Posterior cingulate gyrus (tissue), 11 donors: ENCODE measurements at regions not wholly inside any gene's neighbourhood (a gene's known extent, or its start where the extent isn't known, plus 50 kb on each side); places are given as distances from the start of the nearest gene placed in this dataset.
A peak's percentile ranks its signal among the peaks of the same experiment; 100 is the strongest.
"Not testable (repeated sequence)": the region's sequence is repeated elsewhere in the genome, so short reads cannot be mapped to it uniquely, and the experiment has no call there.

Experiments
- DNase-seq, 10 donors: peaks; one replicate each; pipeline versions ENCODE4 v3.0.0 to v3.0.0-alpha.2; 2020 to 2021; ENCODE audit warnings: mixed read lengths in 3 of 10
- intact Hi-C: fragments of 100-400 bp; cut with DNase I; formaldehyde crosslinking; loops from one replicate; pipeline ENCODE4 v1.15.1; 2023

DNA sequence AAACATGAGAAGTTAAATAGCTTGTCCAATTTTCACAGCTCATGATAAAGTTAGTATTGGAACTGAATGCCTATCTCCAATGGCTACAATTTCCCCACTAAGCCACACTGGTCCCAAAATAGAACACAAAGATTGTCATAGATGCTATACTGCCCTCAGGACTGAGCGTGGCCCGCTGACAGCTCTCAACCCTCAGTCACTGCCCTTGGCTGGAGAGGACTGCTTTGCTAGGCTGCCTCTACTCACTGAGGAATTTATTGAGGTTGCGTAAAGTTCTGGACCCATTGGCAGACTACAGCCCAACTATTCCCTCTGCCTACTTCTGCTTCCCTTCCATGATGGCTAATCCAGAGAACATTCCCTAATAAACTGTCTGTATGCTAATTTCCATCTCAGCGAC, 165.5 kb upstream of the BET1 start:
- intact Hi-C loops = no loop called here
- no peak for DNase-seq

DNA sequence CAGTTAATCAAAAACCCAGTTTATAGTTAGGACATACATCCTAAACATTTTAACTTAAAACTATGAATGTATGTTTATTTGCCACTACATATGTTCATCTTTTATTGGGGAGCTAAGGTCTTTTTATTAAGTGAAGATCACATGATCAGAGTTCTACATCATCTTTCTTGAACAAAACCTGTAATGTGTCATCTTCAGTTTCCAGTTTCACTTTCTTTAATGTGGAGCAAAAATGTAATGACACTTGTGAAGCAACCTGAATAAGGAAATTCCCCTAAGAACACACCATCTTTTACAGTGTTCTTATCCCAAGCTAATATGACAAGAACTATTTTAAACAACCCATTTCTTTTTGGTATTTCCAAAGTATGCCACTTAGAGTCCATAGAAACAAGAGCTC, 166.7 kb upstream of the BET1 start:
- DNase-seq = no peak
- intact Hi-C loops = no loop called here

DNA sequence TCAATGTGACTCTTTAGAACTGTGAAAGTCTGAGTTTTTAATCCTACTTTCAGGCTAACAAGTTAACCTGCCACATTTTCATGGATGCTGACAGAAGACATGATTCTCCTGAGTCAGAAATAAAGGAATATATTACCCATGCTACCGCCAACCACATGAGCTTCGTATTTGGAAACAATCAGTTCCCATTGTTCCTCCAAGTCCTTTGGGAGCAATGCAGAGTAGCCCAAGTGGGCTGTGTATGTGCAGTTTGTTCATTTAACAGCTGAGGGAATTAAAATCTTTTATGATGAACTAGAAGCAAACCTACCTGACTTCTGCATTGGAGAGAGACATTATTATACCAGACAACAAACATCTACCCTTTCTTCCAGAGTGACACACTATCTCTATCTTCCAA, 169.3 kb upstream of the BET1 start:
- intact Hi-C loops = no loop called here
- DNase-seq = no peak

DNA sequence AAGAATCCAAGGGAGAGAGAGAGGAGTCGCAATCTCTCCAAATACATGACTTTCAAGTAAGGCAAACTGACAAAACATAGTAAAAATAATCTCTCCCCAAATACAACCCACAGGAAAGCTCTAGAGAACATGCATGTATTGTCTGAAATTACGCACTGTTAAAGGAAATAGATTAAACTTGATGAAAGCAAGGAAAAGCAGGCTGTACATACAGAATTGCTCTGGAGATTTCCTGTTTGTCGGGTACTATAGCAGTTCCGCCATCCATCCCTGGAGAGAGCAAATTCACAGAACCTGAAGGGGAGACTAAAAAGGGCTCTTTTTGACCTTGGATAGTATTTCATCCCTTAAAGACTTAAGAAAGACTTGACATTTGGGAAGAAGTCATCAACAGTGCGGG, 170.2 kb upstream of the BET1 start:
- no peak for DNase-seq
- intact Hi-C loops = no loop called here

DNA sequence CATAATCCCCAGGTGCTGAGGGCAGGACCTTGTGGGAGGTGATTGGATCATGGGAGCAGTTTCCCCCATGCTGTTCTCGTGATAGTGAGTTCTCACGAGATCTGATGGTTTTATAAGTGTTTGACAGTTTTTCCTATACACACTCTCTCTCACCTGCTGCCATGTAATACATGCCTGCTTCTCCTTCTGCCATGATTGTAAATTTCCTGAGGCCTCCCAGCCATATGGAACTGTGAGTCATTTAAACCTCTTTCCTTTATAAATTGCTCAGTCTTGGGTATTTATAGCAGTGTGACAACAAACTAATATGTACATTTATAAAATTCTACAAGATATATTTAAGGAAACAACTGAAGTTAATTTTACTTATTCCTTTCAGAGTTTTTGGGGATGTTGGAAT, 170.8 kb upstream of the BET1 start:
- DNase-seq = no peak
- intact Hi-C loops = no loop called here

DNA sequence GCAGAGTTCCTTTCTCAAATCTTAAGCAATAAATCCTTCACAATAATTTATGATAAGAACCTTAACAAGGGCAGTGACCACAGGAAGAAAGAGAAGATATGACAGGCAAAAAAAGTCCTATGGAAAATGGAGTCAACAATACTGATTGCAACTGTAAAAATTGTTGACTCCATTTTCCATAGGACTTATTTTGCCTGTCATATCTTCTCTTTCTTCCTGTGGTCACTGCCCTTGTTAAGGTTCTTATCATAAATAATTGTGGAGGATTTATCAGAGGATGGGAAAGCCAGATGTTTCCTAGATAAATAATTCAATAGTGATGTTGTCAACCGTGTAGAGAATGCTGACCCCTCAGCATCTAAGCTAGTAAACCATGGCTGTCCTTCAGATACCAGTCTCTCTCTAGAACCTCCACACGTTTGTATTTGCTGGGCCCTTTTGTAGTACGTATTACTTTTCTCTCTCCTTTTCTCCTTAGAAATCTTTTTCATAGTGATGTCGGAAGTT, 172.6 kb upstream of the BET1 start:
- intact Hi-C loops = no loop called here
- DNase-seq = no peak

DNA sequence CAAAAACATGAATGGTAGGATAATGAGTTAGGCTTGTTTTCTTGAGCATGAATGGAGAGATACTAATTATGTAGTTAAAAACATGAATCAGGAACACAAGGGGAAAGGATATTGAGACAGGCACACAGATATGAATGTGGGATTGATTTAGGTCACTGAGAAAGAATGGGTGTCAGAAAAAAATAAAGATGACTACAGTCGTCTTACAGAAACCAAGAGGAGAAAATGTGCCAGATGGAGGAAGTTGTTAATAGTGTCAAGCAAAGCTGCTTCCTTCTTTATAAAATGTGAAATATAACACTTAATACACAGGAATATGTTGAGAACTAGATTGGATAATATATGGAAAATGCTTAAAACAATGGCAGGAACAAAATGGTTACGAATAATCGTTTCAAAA, 173.3 kb upstream of the BET1 start:
- DNase-seq = no peak
- intact Hi-C loops = no loop called here

DNA sequence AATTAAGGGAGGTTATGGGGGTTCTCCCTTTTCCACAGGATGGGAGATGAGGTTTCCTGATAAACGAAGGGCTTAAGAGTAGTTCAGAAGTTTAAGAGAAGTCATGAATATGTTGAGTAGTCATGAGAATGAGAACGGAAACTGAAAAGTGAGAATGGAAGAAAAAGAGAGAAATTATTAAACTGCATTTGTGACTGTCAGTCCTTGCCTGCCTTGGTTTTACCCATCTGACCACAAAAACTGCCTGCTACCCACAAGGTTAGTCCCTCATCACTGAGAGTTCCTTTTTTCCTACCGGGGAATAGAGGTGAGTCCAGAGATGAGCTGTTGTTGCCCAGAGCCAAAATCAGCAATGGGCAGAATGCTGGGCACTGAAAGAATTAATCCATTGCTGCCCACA, 174.1 kb upstream of the BET1 start:
- no peak for DNase-seq
- intact Hi-C loops = no loop called here

DNA sequence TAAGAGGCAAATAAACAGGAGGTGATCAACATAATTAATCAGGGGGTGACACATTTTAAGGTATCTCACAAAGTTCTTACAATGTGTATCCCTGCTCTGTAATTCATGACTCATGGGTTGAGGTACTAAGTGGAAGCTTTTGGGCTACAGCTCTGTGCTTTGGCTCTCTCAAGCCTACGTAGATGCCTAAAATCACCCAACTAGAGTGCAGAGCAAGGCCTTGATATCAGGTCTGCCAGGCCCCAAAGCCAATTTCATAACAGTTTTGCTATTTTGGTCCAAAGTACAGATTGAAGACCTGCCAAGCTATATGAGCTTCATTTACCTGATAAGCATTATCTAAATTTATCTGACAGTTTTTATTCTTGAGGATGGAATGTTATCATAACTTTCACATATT, 175.3 kb upstream of the BET1 start:
- DNase-seq = no peak

DNA sequence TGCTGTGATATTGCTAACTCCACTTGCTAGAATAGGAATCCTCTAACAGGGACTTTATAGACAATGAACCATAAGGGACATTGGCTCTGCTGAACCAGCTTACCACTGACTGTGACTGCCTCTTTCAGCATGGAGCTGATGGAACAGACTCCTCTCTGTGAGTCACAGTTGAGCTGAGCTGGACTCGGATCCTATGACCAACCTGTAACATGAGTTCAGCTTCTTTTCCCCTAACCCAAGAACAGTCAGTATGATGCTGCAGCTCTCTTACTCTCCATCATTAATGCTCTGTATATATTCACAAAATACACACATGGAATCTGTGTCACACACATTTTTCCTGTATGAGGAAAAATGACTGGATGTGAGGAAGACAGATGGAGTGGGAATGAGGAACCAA, 177.9 kb upstream of the BET1 start:
- intact Hi-C loops = no loop called here
- no peak for DNase-seq

More for the DNA sequence above, 175.3 kb upstream of the BET1 start:
- intact Hi-C loops = no loop called here

DNA sequence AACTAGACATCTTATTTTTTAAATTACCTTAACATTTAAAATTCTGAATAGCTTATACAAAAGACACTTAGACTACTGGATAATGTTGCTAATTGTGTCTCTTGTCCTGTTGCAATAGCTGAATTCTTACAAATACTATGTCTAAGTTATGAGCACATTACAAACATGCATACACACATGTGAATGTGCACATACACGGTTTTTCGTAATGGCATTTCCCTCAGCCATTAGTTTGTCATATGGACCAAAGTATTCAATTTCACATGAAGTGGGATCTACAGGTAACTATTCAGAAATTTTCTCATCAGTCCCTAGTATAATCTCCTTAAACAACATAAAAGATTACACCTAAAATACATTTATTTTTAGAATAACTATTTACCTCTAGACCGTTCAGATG, 178.6 kb upstream of the BET1 start:
- intact Hi-C loops = no loop called here

DNA sequence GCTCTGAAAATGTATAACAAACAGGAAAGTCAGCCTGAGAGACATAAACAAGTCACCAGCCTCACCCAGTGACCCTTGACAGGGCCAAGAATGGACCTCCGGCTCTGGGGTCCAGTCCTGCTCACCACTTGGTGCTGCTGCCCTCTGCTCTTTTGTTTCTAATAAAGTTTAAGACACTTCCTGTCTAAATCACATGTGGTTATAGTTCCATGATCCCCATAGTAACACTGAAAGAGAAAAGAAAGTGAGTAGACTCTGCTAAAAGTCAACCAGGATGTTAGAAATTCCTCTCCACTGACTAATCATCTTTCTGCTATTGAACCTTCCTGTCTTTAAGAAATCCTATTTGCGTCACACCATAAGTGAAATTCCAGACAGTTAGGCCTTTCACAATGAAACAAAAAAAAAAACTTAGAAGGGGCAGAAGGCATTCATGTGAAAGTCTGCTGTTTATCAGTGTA, 179.2 kb upstream of the BET1 start:
- intact Hi-C loops = no loop called here
- no peak for DNase-seq

More for the DNA sequence above, 178.6 kb upstream of the BET1 start:
- DNase-seq = no peak

DNA sequence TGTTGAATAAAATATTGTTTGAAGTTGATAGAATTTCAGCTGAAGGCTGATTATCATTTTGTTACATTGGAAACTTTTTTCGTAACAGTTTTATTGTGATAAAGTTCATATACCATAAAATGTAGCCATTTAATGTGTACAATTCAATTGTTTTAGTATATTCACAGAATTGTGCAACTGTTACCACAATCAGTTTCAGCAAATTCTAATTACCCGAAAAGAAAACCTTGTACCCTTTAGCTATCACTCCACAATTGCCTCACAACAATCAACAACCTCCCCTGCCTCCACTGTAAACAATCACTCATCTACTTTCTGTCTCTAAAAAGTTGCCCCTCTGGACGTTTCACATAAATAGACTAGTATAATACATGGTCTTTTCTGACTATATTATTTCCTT, 179.7 kb upstream of the BET1 start:
- no peak for DNase-seq
- intact Hi-C loops = no loop called here

DNA sequence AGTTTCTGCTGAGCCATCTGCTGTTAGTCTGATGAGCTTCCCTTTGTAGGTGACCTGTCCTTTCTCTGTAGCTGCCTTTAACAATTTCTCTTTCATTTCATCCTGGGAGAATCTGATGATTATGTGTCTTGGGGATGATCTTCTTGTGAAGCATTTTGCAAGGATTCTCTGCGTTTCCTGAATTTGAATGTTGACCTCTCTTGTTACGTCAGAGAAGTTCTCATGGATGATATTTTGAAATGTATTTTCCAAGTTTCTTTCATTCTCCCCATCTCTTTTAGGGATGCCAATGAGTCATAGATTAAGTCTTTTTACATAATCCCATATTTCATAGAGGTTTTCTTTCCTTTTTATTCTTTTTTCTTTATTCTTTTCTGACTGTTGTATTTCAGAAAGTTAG, 184.2 kb upstream of the BET1 start:
- DNase-seq = no peak
- intact Hi-C loops = no loop called here

DNA sequence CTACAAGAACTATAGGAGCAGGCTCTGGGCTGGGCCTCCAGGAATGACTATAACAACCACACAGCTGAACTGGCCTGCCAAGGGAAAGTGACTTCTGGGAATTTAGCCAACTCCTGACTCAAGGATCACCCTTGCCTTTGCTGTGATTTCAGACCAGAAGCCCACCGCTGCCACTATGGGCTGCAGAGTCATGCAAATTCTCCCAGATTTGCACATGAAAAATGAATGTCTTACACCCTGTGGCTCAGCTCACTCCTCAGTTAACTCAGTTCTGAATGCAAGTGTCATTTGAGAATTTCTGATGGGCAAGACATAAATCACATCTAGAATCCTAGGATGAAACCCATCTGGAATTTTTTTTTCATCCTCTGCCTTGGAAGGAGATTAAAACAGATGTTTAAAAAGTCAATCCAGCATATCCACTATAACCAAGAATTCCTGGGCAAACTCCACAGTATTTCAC, 186.5 kb upstream of the BET1 start:
- intact Hi-C loops = no loop called here
- no peak for DNase-seq

DNA sequence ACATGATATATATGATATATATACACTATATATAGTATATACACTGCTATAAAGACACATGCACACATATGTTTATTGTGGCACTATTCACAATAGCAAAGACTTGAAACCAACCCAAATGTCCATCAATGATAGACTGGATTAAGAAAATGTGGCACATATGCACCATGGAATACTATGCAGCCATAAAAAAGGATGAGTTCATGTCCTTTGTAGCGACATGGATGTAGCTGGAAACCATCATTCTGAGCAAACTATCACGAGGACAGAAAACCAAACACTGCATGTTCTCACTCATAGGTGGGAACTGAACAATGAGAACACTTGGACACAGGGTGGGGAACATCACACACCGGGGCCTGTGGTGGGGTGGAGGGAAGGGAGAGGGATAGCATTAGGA, 190.3 kb upstream of the BET1 start:
- intact Hi-C loops = not testable (repeated sequence)

DNA sequence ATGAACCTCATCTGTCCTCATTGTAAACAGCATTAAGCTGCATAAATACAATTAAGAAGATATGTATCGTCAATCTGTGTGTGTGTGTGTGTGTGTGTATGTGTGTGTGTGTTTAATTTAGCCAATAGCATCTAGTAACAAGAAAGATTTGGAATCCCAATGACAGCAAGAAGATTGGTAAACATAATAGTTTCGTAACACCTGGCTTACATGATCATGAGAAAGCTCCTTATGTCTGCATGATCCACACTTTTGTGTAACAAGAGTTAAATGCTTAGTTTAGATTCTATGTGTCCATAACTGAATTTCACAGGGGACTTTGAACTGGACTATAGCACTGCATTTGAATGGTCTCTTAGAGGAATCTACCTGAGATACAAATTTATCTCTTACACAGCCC, 191.0 kb upstream of the BET1 start:
- intact Hi-C loops = no loop called here
- no peak for DNase-seq

More for the DNA sequence above, 190.3 kb upstream of the BET1 start:
- peak in 1 of 10 donors; percentile 40 for DNase-seq

DNA sequence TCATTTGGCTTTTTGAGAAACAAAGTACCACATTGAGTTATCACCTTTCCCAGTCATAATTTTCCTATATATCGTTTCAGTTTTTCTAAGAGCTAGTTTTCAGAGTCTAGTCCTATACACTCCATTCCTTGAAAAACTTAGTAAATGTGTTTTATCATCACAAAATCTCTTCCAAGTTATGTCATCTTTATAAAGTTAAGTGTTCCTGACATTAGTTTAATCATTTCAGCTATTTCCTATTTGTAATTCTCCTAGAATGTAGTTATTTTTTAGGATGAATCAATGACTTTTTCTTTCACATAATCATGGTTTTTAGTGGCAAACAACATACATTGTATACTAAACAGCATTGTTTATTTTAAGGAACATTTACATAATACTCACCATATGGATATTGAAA, 191.7 kb upstream of the BET1 start:
- no peak for DNase-seq
- intact Hi-C loops = no loop called here

DNA sequence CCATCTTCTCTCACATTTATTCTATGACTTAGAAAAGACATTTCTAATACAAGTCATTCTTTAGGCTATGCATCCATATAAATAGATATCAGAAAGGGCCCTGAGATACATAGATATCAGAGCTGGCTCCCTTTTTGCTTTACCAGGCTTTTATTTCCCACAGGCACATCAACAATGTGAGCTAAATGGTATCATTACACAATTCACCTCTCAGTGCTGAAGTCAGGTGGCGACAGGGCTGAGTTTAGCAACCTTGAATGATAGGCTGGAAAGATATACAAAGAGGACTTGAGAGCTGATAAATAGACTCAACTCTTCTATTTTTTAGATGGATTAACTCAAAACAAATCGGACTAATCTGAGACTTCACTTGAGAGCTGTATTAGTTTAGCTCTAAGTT, 189.2 kb upstream of the COL1A2 start:
- no peak for DNase-seq
- intact Hi-C loops = no loop called here

DNA sequence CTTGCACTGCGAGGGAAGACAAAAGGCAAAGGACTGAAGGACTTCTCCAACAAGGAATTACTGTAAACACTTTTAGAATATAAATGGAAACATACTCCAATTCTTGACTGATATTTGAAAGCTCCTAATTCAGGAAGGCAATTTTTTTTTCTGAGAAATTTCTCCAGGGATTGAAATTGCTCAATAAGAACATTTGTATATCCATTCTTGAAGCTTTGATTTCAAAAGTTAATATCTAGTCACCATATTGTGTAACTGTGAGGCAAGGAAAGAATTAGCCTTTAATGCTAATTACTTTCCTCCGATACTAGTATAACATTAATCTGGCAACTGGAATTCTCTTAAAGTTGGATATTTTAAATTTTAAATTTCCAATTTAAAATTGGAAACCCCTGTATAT, 188.4 kb upstream of the COL1A2 start:
- DNase-seq = no peak
- intact Hi-C loops = no loop called here

DNA sequence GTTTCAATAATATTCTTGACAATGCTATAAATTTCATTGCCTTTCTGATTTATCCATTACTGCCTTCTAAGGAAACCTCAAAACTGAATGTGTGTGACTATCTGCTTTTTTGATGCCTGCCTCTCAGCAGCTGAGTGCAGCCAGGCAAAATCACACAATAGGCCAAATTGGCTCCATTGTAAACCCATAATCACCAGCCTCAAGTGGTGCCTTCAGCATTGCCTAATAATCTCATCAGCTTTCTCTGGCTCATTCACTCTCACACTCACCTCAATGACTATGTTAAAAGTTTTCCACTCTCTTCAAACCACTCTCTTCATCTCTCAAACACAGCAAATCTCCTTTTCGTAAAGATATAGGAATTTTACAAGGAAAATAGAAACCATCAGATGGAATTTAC, 182.5 kb upstream of the COL1A2 start:
- intact Hi-C loops = no loop called here
- DNase-seq = no peak

DNA sequence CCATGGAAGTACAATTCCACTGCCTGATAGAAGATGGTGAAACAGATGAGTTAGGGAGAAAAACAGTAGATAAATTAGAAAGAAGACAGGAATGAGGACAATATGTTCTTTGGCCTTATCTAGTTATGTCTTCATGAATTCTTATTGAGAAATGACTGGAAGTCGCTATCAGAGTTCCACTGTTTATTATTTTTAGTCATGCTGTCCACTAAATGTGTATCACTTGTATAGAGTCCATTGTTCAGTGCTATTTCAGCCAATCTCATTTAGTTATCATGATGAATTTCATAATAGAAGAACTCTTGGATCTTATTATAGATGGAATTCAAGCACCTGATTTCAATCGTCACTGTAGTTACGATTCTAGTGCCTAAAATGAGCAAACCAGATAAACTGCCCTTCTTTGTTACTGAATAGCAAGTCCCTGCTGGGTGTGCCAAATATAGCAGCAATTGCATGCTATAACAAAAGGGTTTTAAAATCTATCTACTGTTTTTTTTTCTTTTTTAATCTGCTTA, 177.7 kb upstream of the COL1A2 start:
- intact Hi-C loops = no loop called here

DNA sequence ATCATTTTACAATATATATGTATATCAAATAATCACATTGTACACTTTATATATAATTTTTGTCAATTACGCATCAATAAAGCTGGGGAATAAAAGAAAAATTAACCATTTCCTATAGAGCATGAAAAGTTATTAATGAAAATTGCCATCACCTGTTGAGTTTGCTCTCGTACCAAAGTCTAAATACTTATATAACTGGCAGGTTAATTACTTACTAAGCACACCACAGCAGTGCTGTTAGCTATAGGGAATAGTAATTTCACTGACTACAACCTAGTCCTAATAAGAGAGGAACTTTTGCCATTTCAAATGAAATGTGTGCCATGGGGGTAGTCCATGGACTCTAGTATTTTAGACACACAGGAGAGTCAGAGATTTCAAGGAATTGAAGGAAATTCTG, 176.9 kb upstream of the COL1A2 start:
- intact Hi-C loops = no loop called here
- no peak for DNase-seq

More for the DNA sequence above, 177.7 kb upstream of the COL1A2 start:
- DNase-seq = no peak
